ENCODE measurements at regions not wholly inside any gene's neighbourhood (a gene's known extent, or its start where the extent isn't known, plus 50 kb on each side); places are given as distances from the start of the nearest gene placed in this dataset.

- H3K9me3 ChIP-seq, result no peaks in the 10 kb centered on the region
- no peaks in the 10 kb centered on the region for H3K4me1 ChIP-seq
- no peak for TF ChIP-seq CTCF (IDR thresholded peaks at IDR 0.05)
- intact Hi-C loops (cut with DNase I), result no loop called here
- H3K4me3 ChIP-seq, result no peak overlapping the region
- 59 to 71% (median 60%) methylated on average over 3 of the region's 3 CpGs for WGBS, 3 donors
- H3K36me3 ChIP-seq (ENCODE audit: insufficient read depth in 1 of 2, low read depth in 1 of 2), result no peaks in the 10 kb centered on the region
- peaks cover 0 to 7% (median 0%) of the 10 kb centered on the region in 3 donors for H3K27me3 ChIP-seq (ENCODE audit: insufficient read depth in 3 of 3, low read length in 2 of 3)
- ATAC-seq, result no peak
- H3K27ac ChIP-seq, result no peak overlapping the region
- DNase-seq, result no peak
Observed at GRCh38 chr19:28834996-28835395, 378.0 kb downstream of the UQCRFS1 start.

- ATAC-seq (no peak), DNase-seq (no peak)
- intact Hi-C loops (cut with DNase I), result no loop called here
Observed at GRCh38 chr19:28831462-28831861, 381.5 kb downstream of the UQCRFS1 start.

GRCh38 chr19:28829762-28830161 is 383.2 kb downstream of the UQCRFS1 start:
- intact Hi-C loops (cut with DNase I), result no loop called here
- WGBS, 3 donors, result 28 to 40% (median 33%) methylated on average over 4 of the region's 4 CpGs
- H3K9me3 ChIP-seq, result no peaks in the 10 kb centered on the region
- no peak overlapping the region for H3K27ac ChIP-seq
- DNase-seq, result no peak
- no peak for ATAC-seq
- no peaks in the 10 kb centered on the region for H3K36me3 ChIP-seq (ENCODE audit: insufficient read depth in 1 of 2, low read depth in 1 of 2)
- peaks cover 0 to 6% (median 3%) of the 10 kb centered on the region in 3 donors for H3K27me3 ChIP-seq (ENCODE audit: insufficient read depth in 3 of 3, low read length in 2 of 3)
- no peaks in the 10 kb centered on the region for H3K4me1 ChIP-seq
- no peak overlapping the region for H3K4me3 ChIP-seq
- no peak for TF ChIP-seq CTCF (IDR thresholded peaks at IDR 0.05)

More at GRCh38 chr19:28831462-28831861, 381.5 kb downstream of the UQCRFS1 start:
- H3K27me3 ChIP-seq (ENCODE audit: insufficient read depth in 3 of 3, low read length in 2 of 3), result peaks cover 0 to 7% (median 3%) of the 10 kb centered on the region in 3 donors
- no peak for TF ChIP-seq CTCF (IDR thresholded peaks at IDR 0.05)
- no peaks in the 10 kb centered on the region for H3K36me3 ChIP-seq (ENCODE audit: insufficient read depth in 1 of 2, low read depth in 1 of 2)
- 84 to 92% (median 88%) methylated on average over 5 of the region's 5 CpGs for WGBS, 3 donors
- no peak overlapping the region for H3K27ac ChIP-seq
- H3K4me3 ChIP-seq, result no peak overlapping the region
- no peaks in the 10 kb centered on the region for H3K9me3 ChIP-seq
- H3K4me1 ChIP-seq, result no peaks in the 10 kb centered on the region

GRCh38 chr19:28829359-28829758 is 383.6 kb downstream of the UQCRFS1 start:
- no peaks in the 10 kb centered on the region for H3K4me1 ChIP-seq
- 78 to 88% (median 81%) methylated on average over 1 of the region's 1 CpG for WGBS, 3 donors
- TF ChIP-seq CTCF (IDR thresholded peaks at IDR 0.05), result no peak

GRCh38 chr19:28828276-28828870 is 384.6 kb downstream of the UQCRFS1 start:
- no peaks in the 10 kb centered on the region for H3K9me3 ChIP-seq
- H3K4me3 ChIP-seq, result no peak overlapping the region
- 59 to 71% (median 70%) methylated on average over 10 of the region's 10 CpGs for WGBS, 3 donors
- H3K27me3 ChIP-seq (ENCODE audit: insufficient read depth in 3 of 3, low read length in 2 of 3), result peaks cover 0 to 4% (median 3%) of the 10 kb centered on the region in 3 donors
- intact Hi-C loops (cut with DNase I), result no loop called here
- no peak for DNase-seq
- H3K36me3 ChIP-seq (ENCODE audit: insufficient read depth in 1 of 2, low read depth in 1 of 2), result no peaks in the 10 kb centered on the region
- ATAC-seq, result no peak
- no peak overlapping the region for H3K27ac ChIP-seq
- no peak for TF ChIP-seq CTCF (IDR thresholded peaks at IDR 0.05)
- no peaks in the 10 kb centered on the region for H3K4me1 ChIP-seq

More at GRCh38 chr19:28829359-28829758, 383.6 kb downstream of the UQCRFS1 start:
- Histone ChIP-seq H3K9me3 (no peaks in the 10 kb centered on the region), H3K27ac (no peak overlapping the region), H3K27me3 (ENCODE audit: insufficient read depth in 3 of 3, low read length in 2 of 3) (peaks cover 0 to 6% (median 3%) of the 10 kb centered on the region in 3 donors), H3K36me3 (ENCODE audit: insufficient read depth in 1 of 2, low read depth in 1 of 2) (no peaks in the 10 kb centered on the region), H3K4me3 (no peak overlapping the region)
- DNase-seq, result no peak
- intact Hi-C loops (cut with DNase I), result no loop called here
- no peak for ATAC-seq

All from psoas muscle (tissue), 7 donors.